ENCODE measurements at regions not wholly inside any gene's neighbourhood (a gene's known extent, or its start where the extent isn't known, plus 50 kb on each side); places are given as distances from the start of the nearest gene placed in this dataset.

- TF ChIP-seq CTCF (IDR thresholded peaks at IDR 0.05) (no peak), POLR2A (IDR thresholded peaks at IDR 0.05) (no peak)
- Histone ChIP-seq H3K27ac (no peak overlapping the region), H3K9me3 (no peaks in the 10 kb centered on the region), H3K4me3 (no peak overlapping the region), H3K36me3 (no peaks in the 10 kb centered on the region), H3K27me3 (no peaks in the 10 kb centered on the region), H3K4me1 (peaks cover 0 to 12% (median 0%) of the 10 kb centered on the region in 4 donors)
- peak in 2 of 3 donors; percentile 29 to 74 for DNase-seq
Measured at GRCh38 chr15:93152360-93152759, 63.3 kb upstream of the RGMA start.

- no peak overlapping the region for H3K27ac ChIP-seq
Measured at GRCh38 chr15:93150910-93151881, 62.2 kb upstream of the RGMA start.

GRCh38 chr15:93146601-93147000 is 57.6 kb upstream of the RGMA start:
- Histone ChIP-seq H3K27ac (no peak overlapping the region), H3K27me3 (no peaks in the 10 kb centered on the region), H3K4me3 (no peak overlapping the region), H3K9me3 (no peaks in the 10 kb centered on the region), H3K36me3 (no peaks in the 10 kb centered on the region), H3K4me1 (no peaks in the 10 kb centered on the region)
- TF ChIP-seq CTCF (IDR thresholded peaks at IDR 0.05): no peak
- TF ChIP-seq POLR2A (IDR thresholded peaks at IDR 0.05): no peak
- DNase-seq: no peak

More at GRCh38 chr15:93150910-93151881, 62.2 kb upstream of the RGMA start:
- Histone ChIP-seq H3K4me3 (no peak overlapping the region), H3K36me3 (no peaks in the 10 kb centered on the region), H3K9me3 (no peaks in the 10 kb centered on the region), H3K27me3 (no peaks in the 10 kb centered on the region), H3K4me1 (peaks cover 0 to 12% (median 0%) of the 10 kb centered on the region in 4 donors)
- no peak for TF ChIP-seq POLR2A (IDR thresholded peaks at IDR 0.05)
- DNase-seq: no peak

GRCh38 chr15:93146196-93146595 is 57.2 kb upstream of the RGMA start:
- Histone ChIP-seq H3K27me3 (no peaks in the 10 kb centered on the region), H3K9me3 (no peaks in the 10 kb centered on the region), H3K4me3 (no peak overlapping the region), H3K27ac (no peak overlapping the region), H3K4me1 (no peaks in the 10 kb centered on the region), H3K36me3 (no peaks in the 10 kb centered on the region)
- no peak for TF ChIP-seq CTCF (IDR thresholded peaks at IDR 0.05)
- no peak for DNase-seq

- DNase-seq: no peak
- Histone ChIP-seq H3K4me3 (no peak overlapping the region), H3K9me3 (no peaks in the 10 kb centered on the region), H3K36me3 (no peaks in the 10 kb centered on the region), H3K27me3 (no peaks in the 10 kb centered on the region), H3K4me1 (no peaks in the 10 kb centered on the region), H3K27ac (no peak overlapping the region)
- TF ChIP-seq CTCF (IDR thresholded peaks at IDR 0.05): no peak
- TF ChIP-seq POLR2A (IDR thresholded peaks at IDR 0.05): no peak
Measured at GRCh38 chr15:93144463-93145236, 55.6 kb upstream of the RGMA start.

GRCh38 chr15:93143186-93143585 is 54.2 kb upstream of the RGMA start:
- Histone ChIP-seq H3K27ac (no peak overlapping the region), H3K27me3 (no peaks in the 10 kb centered on the region), H3K9me3 (no peaks in the 10 kb centered on the region), H3K4me3 (no peak overlapping the region), H3K4me1 (no peaks in the 10 kb centered on the region), H3K36me3 (no peaks in the 10 kb centered on the region)
- DNase-seq: no peak
- TF ChIP-seq POLR2A (IDR thresholded peaks at IDR 0.05) (no peak), CTCF (IDR thresholded peaks at IDR 0.05) (no peak)
